ENCODE measurements at regions not wholly inside any gene's neighbourhood (a gene's known extent, or its start where the extent isn't known, plus 50 kb on each side); places are given as distances from the start of the nearest gene placed in this dataset.
"Not testable (repeated sequence)": the region's sequence is repeated elsewhere in the genome, so short reads cannot be mapped to it uniquely, and the experiment has no call there.

GRCh38 chr1:173329726-173330125 is 122.6 kb upstream of the TNFSF4 start:
- DNase-seq (no peak), FAIRE-seq (no peak)
- no peaks in the 10 kb centered on the region for H3K27me3 ChIP-seq (ENCODE audit: control insufficient read depth in 3 of 3, insufficient read depth in 3 of 3, low read length in 3 of 3)
- H3K9me3 ChIP-seq (ENCODE audit: control insufficient read depth in 2 of 2, insufficient read depth in 1 of 2, low read depth in 1 of 2, low read length in 1 of 2): no peaks in the 10 kb centered on the region
- no peak overlapping the region for H3K27ac ChIP-seq (ENCODE audit: low read depth in 1 of 3, low read length in 2 of 3)
- H3K4me1 ChIP-seq (ENCODE audit: control insufficient read depth in 3 of 3, insufficient read depth in 2 of 3, low read depth in 1 of 3, low read length in 2 of 3): no peaks in the 10 kb centered on the region
- 66 to 78% (median 75%) methylated on average over 1 of the region's 1 CpG for WGBS, 3 donors
- H3K36me3 ChIP-seq (ENCODE audit: control insufficient read depth in 3 of 3, insufficient read depth in 2 of 3, low read depth in 1 of 3, low read length in 3 of 3): peaks cover 0 to 1% (median 0%) of the 10 kb centered on the region in 3 donors
- H3K4me3 ChIP-seq (ENCODE audit: low read depth in 1 of 3, low read length in 3 of 3): no peak overlapping the region

- no peaks in the 10 kb centered on the region for H3K27me3 ChIP-seq (ENCODE audit: control insufficient read depth in 3 of 3, insufficient read depth in 3 of 3, low read length in 3 of 3)
- no peaks in the 10 kb centered on the region for H3K9me3 ChIP-seq (ENCODE audit: control insufficient read depth in 2 of 2, insufficient read depth in 1 of 2, low read depth in 1 of 2, low read length in 1 of 2)
- WGBS, 3 donors: 94 to 100% (median 99%) methylated on average over 3 of the region's 3 CpGs
- no peak for DNase-seq
- no peak overlapping the region for H3K4me3 ChIP-seq (ENCODE audit: low read depth in 1 of 3, low read length in 3 of 3)
- FAIRE-seq: no peak
- H3K36me3 ChIP-seq (ENCODE audit: control insufficient read depth in 3 of 3, insufficient read depth in 2 of 3, low read depth in 1 of 3, low read length in 3 of 3): peaks cover 0 to 2% (median 0%) of the 10 kb centered on the region in 3 donors
- H3K27ac ChIP-seq (ENCODE audit: low read depth in 1 of 3, low read length in 2 of 3): no peak overlapping the region
- no peaks in the 10 kb centered on the region for H3K4me1 ChIP-seq (ENCODE audit: control insufficient read depth in 3 of 3, insufficient read depth in 2 of 3, low read depth in 1 of 3, low read length in 2 of 3)
These were observed 123.2 kb upstream of the TNFSF4 start for GRCh38 chr1:173330149-173330951.

- not testable (repeated sequence) for H3K9me3 ChIP-seq (ENCODE audit: control insufficient read depth in 2 of 2, insufficient read depth in 1 of 2, low read depth in 1 of 2, low read length in 1 of 2); H3K27ac ChIP-seq (ENCODE audit: low read depth in 1 of 3, low read length in 2 of 3); H3K27me3 ChIP-seq (ENCODE audit: control insufficient read depth in 3 of 3, insufficient read depth in 3 of 3, low read length in 3 of 3); FAIRE-seq; H3K4me3 ChIP-seq (ENCODE audit: low read depth in 1 of 3, low read length in 3 of 3); H3K36me3 ChIP-seq (ENCODE audit: control insufficient read depth in 3 of 3, insufficient read depth in 2 of 3, low read depth in 1 of 3, low read length in 3 of 3); DNase-seq; H3K4me1 ChIP-seq (ENCODE audit: control insufficient read depth in 3 of 3, insufficient read depth in 2 of 3, low read depth in 1 of 3, low read length in 2 of 3)
- 67 to 84% (median 72%) methylated on average over 10 of the region's 10 CpGs for WGBS, 3 donors
These were observed 123.9 kb upstream of the TNFSF4 start for GRCh38 chr1:173330952-173331548.

- H3K27me3 ChIP-seq (ENCODE audit: control insufficient read depth in 3 of 3, insufficient read depth in 3 of 3, low read length in 3 of 3): no peaks in the 10 kb centered on the region
- 42 to 69% (median 51%) methylated on average over 2 of the region's 2 CpGs for WGBS, 3 donors
- H3K4me3 ChIP-seq (ENCODE audit: low read depth in 1 of 3, low read length in 3 of 3): no peak overlapping the region
- H3K36me3 ChIP-seq (ENCODE audit: control insufficient read depth in 3 of 3, insufficient read depth in 2 of 3, low read depth in 1 of 3, low read length in 3 of 3): peaks cover 0 to 2% (median 0%) of the 10 kb centered on the region in 3 donors
- H3K4me1 ChIP-seq (ENCODE audit: control insufficient read depth in 3 of 3, insufficient read depth in 2 of 3, low read depth in 1 of 3, low read length in 2 of 3): no peaks in the 10 kb centered on the region
- peak overlapping the region in 1 of 3 donors; percentile 56 for H3K27ac ChIP-seq (ENCODE audit: low read depth in 1 of 3, low read length in 2 of 3)
- FAIRE-seq (no peak), DNase-seq (no peak)
- H3K9me3 ChIP-seq (ENCODE audit: control insufficient read depth in 2 of 2, insufficient read depth in 1 of 2, low read depth in 1 of 2, low read length in 1 of 2): no peaks in the 10 kb centered on the region
These were observed 124.9 kb upstream of the TNFSF4 start for GRCh38 chr1:173332026-173332425.

DNA sequence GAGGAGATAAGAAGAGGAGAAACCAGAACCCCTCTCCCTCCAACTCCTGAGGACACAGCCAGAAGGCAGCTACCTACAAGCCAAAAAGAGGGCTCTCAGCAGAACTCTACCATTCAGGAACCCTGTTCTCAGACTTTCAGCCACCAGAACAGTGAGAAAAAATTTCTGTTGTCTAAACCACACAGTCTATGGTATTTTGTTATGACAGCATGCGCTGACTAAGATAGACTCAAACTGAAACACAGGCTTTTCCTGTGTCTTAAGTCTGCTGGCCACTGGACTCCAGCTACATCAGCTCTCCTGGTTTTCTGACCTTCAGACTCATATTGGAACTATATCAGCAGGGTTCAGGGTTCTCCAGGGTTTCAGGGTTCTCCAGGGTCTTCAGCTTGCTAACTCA is 126.5 kb upstream of the TNFSF4 start:
- WGBS, 3 donors: 80 to 95% (median 91%) methylated on average over 1 of the region's 1 CpG

DNA sequence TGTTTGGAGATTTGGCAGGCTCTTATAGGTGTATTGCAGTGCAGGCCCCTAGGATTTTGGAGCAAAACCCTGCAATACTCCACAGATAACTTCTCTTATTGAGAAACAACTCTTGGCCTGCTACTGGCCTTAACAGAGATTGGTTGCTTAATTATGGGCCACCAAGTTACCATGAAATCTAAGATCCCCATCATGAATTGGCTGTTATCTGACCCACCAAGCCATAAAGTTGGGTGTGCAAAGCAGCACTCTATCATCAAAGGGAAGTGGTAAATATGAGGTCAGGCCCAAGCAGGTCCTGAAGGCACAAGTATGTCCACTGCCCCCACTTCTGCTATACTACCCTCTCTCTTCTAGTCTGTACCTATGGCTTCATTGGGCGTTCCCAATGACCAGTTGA is 130.0 kb upstream of the TNFSF4 start:
- Histone ChIP-seq H3K27me3 (ENCODE audit: control insufficient read depth in 3 of 3, insufficient read depth in 3 of 3, low read length in 3 of 3) (no peaks in the 10 kb centered on the region), H3K4me1 (ENCODE audit: control insufficient read depth in 3 of 3, insufficient read depth in 2 of 3, low read depth in 1 of 3, low read length in 2 of 3) (no peaks in the 10 kb centered on the region), H3K27ac (ENCODE audit: low read depth in 1 of 3, low read length in 2 of 3) (no peak overlapping the region), H3K4me3 (ENCODE audit: low read depth in 1 of 3, low read length in 3 of 3) (no peak overlapping the region), H3K9me3 (ENCODE audit: control insufficient read depth in 2 of 2, insufficient read depth in 1 of 2, low read depth in 1 of 2, low read length in 1 of 2) (no peaks in the 10 kb centered on the region), H3K36me3 (ENCODE audit: control insufficient read depth in 3 of 3, insufficient read depth in 2 of 3, low read depth in 1 of 3, low read length in 3 of 3) (peaks cover 0 to 2% (median 0%) of the 10 kb centered on the region in 3 donors)
- FAIRE-seq: no peak
- 7 to 89% (median 48%) methylated on average over 1 of the region's 1 CpG for whole genome bisulfite sequencing, 3 donors
- no peak for DNase-seq

More for the DNA sequence above, 126.5 kb upstream of the TNFSF4 start:
- Histone ChIP-seq H3K4me1 (ENCODE audit: control insufficient read depth in 3 of 3, insufficient read depth in 2 of 3, low read depth in 1 of 3, low read length in 2 of 3) (no peaks in the 10 kb centered on the region), H3K9me3 (ENCODE audit: control insufficient read depth in 2 of 2, insufficient read depth in 1 of 2, low read depth in 1 of 2, low read length in 1 of 2) (no peaks in the 10 kb centered on the region), H3K27ac (ENCODE audit: low read depth in 1 of 3, low read length in 2 of 3) (no peak overlapping the region), H3K27me3 (ENCODE audit: control insufficient read depth in 3 of 3, insufficient read depth in 3 of 3, low read length in 3 of 3) (no peaks in the 10 kb centered on the region), H3K4me3 (ENCODE audit: low read depth in 1 of 3, low read length in 3 of 3) (no peak overlapping the region), H3K36me3 (ENCODE audit: control insufficient read depth in 3 of 3, insufficient read depth in 2 of 3, low read depth in 1 of 3, low read length in 3 of 3) (peaks cover 0 to 2% (median 0%) of the 10 kb centered on the region in 3 donors)
- DNase-seq (no peak), FAIRE-seq (no peak)

DNA sequence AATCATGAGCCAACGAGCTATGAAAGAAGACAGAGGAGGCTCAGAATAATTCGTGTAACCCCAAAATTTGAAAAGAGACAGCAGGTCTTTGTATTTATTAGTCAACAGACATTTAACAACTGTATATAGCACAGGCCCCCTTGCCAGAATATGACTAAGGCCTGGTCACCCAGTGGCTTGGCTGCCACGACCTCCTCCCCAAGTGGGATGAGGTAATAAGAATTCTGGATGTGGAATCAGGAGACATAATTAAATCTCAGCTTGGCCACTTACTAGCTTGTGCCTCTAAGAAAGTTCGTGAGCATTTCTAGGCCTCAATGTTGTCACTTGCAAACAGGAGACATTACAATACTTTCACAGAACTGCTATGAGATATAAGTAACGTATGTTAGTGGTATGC is 134.2 kb upstream of the TNFSF4 start:
- WGBS, 3 donors: 51 to 54% (median 53%) methylated on average over 5 of the region's 5 CpGs
- Histone ChIP-seq H3K9me3 (ENCODE audit: control insufficient read depth in 2 of 2, insufficient read depth in 1 of 2, low read depth in 1 of 2, low read length in 1 of 2) (no peaks in the 10 kb centered on the region), H3K4me3 (ENCODE audit: low read depth in 1 of 3, low read length in 3 of 3) (no peak overlapping the region), H3K27me3 (ENCODE audit: control insufficient read depth in 3 of 3, insufficient read depth in 3 of 3, low read length in 3 of 3) (no peaks in the 10 kb centered on the region), H3K4me1 (ENCODE audit: control insufficient read depth in 3 of 3, insufficient read depth in 2 of 3, low read depth in 1 of 3, low read length in 2 of 3) (no peaks in the 10 kb centered on the region), H3K27ac (ENCODE audit: low read depth in 1 of 3, low read length in 2 of 3) (no peak overlapping the region), H3K36me3 (ENCODE audit: control insufficient read depth in 3 of 3, insufficient read depth in 2 of 3, low read depth in 1 of 3, low read length in 3 of 3) (no peaks in the 10 kb centered on the region)
- FAIRE-seq (no peak), DNase-seq (no peak)

GRCh38 chr1:173341971-173342370 is 134.8 kb upstream of the TNFSF4 start:
- Histone ChIP-seq H3K9me3 (ENCODE audit: control insufficient read depth in 2 of 2, insufficient read depth in 1 of 2, low read depth in 1 of 2, low read length in 1 of 2) (no peaks in the 10 kb centered on the region), H3K4me3 (ENCODE audit: low read depth in 1 of 3, low read length in 3 of 3) (no peak overlapping the region), H3K27ac (ENCODE audit: low read depth in 1 of 3, low read length in 2 of 3) (no peak overlapping the region), H3K4me1 (ENCODE audit: control insufficient read depth in 3 of 3, insufficient read depth in 2 of 3, low read depth in 1 of 3, low read length in 2 of 3) (no peaks in the 10 kb centered on the region), H3K27me3 (ENCODE audit: control insufficient read depth in 3 of 3, insufficient read depth in 3 of 3, low read length in 3 of 3) (no peaks in the 10 kb centered on the region), H3K36me3 (ENCODE audit: control insufficient read depth in 3 of 3, insufficient read depth in 2 of 3, low read depth in 1 of 3, low read length in 3 of 3) (no peaks in the 10 kb centered on the region)
- no peak for DNase-seq
- 92 to 96% (median 94%) methylated on average over 1 of the region's 1 CpG for WGBS, 3 donors
- no peak for FAIRE-seq

All from small intestine (tissue), 7 donors.